HEK293 (cell line): ENCODE measurements at regions not wholly inside any gene's neighbourhood (a gene's known extent, or its start where the extent isn't known, plus 50 kb on each side); places are given as distances from the start of the nearest gene placed in this dataset.

ENCODE experiments used
- YY1 ChIP-seq: fragments of 450-650 bp; formaldehyde crosslinking; IDR thresholded peaks from 2 replicates; pipeline ENCODE4 v1.5.1; 2018; ENCODE audit warnings: missing biosample characterization, missing genetic modification characterization
- TF ChIP-seq, protein P1 (sequence below): fragments of 450-650 bp; formaldehyde crosslinking; IDR thresholded peaks from 2 replicates; pipeline ENCODE4 v1.5.1; 2016; ENCODE audit warnings: missing biosample characterization, missing genetic modification characterization, low read depth
- TF ChIP-seq, protein P2 (sequence below): fragments of 450-650 bp; formaldehyde crosslinking; IDR thresholded peaks from 2 replicates; pipeline ENCODE4 v1.5.1; 2016; ENCODE audit warnings: missing biosample characterization, missing genetic modification characterization, low read depth

DNA sequence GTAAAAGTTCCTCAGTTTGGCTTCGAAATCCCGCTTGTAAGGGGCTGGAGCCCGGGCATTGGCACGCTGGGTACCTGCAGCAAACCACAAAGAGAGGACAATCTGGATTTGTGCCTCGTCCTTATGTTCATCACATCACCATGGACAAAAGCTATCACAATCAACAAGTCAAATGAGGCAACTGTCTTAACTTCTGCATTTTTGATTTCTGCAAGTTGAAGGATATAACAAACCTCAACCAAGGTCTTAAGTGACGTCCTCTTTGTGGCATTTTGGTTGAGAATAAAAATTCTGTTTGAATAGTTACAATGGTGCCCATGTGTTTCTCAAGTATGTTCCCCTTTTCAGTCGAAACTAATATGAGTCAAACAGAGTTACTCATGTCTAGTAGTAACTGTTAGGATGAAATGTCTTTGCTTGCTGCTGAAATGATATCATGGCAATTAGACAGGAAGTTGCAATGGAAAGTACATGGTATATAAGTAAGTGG is 70.8 kb upstream of the STK17B start:
- TF ChIP-seq, protein P1, sequence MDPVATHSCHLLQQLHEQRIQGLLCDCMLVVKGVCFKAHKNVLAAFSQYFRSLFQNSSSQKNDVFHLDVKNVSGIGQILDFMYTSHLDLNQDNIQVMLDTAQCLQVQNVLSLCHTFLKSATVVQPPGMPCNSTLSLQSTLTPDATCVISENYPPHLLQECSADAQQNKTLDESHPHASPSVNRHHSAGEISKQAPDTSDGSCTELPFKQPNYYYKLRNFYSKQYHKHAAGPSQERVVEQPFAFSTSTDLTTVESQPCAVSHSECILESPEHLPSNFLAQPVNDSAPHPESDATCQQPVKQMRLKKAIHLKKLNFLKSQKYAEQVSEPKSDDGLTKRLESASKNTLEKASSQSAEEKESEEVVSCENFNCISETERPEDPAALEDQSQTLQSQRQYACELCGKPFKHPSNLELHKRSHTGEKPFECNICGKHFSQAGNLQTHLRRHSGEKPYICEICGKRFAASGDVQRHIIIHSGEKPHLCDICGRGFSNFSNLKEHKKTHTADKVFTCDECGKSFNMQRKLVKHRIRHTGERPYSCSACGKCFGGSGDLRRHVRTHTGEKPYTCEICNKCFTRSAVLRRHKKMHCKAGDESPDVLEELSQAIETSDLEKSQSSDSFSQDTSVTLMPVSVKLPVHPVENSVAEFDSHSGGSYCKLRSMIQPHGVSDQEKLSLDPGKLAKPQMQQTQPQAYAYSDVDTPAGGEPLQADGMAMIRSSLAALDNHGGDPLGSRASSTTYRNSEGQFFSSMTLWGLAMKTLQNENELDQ (tag by site-specific recombination), result no peak
- TF ChIP-seq, protein P2, sequence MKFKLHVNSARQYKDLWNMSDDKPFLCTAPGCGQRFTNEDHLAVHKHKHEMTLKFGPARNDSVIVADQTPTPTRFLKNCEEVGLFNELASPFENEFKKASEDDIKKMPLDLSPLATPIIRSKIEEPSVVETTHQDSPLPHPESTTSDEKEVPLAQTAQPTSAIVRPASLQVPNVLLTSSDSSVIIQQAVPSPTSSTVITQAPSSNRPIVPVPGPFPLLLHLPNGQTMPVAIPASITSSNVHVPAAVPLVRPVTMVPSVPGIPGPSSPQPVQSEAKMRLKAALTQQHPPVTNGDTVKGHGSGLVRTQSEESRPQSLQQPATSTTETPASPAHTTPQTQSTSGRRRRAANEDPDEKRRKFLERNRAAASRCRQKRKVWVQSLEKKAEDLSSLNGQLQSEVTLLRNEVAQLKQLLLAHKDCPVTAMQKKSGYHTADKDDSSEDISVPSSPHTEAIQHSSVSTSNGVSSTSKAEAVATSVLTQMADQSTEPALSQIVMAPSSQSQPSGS (tag by site-specific recombination), result no peak
- TF ChIP-seq YY1 (tag by site-specific recombination), result no peak
